HG02852 (cell line): ENCODE measurements at regions not wholly inside any gene's neighbourhood (a gene's known extent, or its start where the extent isn't known, plus 50 kb on each side); places are given as distances from the start of the nearest gene placed in this dataset.
A peak's percentile ranks its signal among the peaks of the same experiment; 100 is the strongest.

Source experiments
- ATAC-seq: cut with Tn5 transposase; IDR thresholded peaks from one replicate; pipeline ENCODE4 v1.9.1; 2021; ENCODE audit warnings: mild to moderate bottlenecking, moderate library complexity; ENCODE audit not compliant: unreplicated experiment

GRCh38 chr6:225121-225721 is 67.1 kb upstream of the DUSP22 start:
- ATAC-seq: no peak

DNA sequence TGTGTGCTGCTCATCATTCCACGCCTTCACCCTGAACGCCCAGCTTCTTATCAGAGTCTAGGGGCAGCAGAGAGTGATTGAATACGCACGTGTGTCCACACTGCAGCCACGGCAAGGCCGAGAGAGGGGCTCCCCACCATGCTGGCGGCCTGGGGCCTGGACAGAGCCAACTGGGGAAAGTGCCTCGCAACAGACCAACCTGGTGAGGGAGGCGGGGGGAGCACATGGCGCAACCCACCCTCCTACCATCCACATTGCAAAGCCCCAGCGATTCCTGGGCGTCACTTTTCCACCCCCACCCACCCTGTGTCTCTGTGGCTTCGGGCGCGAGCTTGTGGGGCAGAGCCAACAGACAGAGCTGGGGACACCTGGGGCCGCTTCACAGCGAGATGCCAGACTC is 66.4 kb upstream of the DUSP22 start:
- ATAC-seq: no peak

DNA sequence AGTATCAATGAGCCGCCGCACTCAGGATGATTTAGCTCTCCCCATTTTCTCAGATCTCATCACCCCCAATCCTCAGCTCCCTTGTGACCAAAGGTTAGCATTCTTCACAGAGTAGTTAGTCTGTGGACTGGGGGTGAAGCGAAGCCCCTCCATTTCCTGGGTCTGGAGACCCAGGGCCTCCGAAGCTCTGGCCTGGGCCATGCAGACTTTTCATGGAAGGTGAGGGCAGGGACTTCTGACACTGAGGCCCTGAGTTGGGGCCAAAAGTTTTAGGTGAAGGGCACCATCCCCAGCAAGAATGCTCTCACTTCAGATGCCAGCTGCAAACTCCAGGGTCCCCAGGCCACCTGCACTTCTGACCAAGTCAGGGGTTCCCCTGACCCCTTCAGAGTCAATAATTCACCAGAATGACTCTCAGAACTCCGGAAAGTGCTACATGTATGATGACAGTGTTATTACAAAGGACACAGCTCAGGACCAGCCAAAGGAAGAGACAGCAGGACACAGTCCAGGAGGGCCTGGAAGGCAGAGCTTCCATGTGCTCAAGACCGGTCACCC is 65.7 kb upstream of the DUSP22 start:
- no peak for ATAC-seq

- ATAC-seq: peak; percentile 33
Measured at GRCh38 chr6:227074-227782, 65.1 kb upstream of the DUSP22 start.

- no peak for ATAC-seq
Measured at GRCh38 chr6:227812-228338, 64.4 kb upstream of the DUSP22 start.

GRCh38 chr6:228881-229651 is 63.2 kb upstream of the DUSP22 start:
- peak; percentile 50 for ATAC-seq

DNA sequence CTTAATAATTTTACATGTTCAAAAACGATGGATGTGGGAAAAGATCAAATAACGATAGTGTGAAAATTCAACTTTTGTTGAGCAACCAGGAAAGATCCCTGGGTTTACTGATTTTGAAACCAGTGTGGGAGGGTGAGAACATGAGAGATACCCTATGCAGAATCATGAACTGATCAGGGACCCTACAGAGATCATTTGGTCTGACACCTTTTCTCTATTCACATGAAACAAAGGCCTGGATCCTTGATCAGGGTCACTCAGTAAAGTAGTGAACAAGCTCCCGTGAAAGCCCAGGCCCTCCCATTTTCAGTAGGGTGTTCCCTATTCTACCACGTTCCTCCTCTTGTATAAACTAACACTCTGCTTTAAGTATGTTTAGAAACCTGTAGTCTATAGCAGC is 60.5 kb upstream of the DUSP22 start:
- no peak for ATAC-seq

- no peak for ATAC-seq
Measured at GRCh38 chr6:232982-233640, 59.2 kb upstream of the DUSP22 start.

- ATAC-seq: no peak
Measured at GRCh38 chr6:234706-235372, 57.4 kb upstream of the DUSP22 start.

DNA sequence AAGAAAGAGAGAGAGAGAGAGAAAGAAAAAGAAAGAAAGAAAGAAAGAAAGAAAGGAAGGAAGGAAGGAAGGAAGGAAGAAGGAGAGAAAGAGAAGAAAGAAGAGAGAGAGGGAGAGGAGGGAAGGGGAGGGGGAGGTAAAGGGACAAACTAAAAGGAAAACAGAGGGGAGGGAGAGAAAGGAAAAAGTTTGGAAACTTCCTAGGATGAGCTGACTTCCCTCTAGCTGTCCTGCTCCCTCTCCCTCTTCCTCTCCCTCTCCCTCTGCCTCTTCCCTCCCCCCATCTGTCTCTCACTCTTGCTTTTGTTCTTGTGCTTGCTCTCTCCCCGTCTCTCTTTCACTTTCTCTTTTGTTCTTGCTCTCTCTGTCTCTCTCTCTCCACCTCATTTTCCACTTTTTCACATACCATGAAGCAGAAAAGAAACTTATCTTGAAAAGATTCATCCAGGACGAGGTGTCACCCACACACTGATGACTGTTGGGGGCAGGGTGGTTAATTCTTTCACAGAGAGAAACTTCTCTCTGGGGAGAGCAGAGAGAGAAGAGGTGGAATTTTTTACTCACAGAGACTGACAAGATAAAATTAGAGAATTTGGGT is 56.4 kb upstream of the DUSP22 start:
- peak; percentile 65 for ATAC-seq

GRCh38 chr6:236519-236918 is 55.8 kb upstream of the DUSP22 start:
- no peak for ATAC-seq

DNA sequence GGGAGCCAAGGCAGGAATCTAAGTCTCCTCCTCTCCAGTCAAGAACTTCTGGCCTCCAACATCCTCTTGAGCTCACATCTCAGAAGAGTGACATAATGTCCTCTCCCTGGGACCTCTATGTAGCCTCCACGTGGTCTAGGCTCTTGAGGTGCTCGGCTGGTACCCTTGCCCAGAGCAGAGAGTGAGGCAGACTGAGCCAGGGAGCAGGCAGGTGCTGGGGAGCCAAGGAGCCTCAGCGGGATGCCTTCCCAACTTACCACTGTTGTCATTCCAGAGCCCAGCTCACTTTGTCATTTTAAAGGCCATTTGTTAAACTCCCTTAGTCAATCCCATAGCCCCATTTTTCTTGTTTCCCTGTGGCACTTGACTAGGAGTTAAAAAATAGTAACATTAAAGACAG is 52.1 kb upstream of the DUSP22 start:
- ATAC-seq: no peak

GRCh38 chr6:241336-241865 is 50.9 kb upstream of the DUSP22 start:
- no peak for ATAC-seq
